Neural progenitor cell (in vitro differentiated cells): ENCODE measurements at regions not wholly inside any gene's neighbourhood (a gene's known extent, or its start where the extent isn't known, plus 50 kb on each side); places are given as distances from the start of the nearest gene placed in this dataset.

Experiments
- DNase-seq: peaks from one replicate; pipeline ENCODE4 v3.0.0-alpha.2; 2016; ENCODE audit warnings: low spot score
- H2AFZ ChIP-seq: fragments of 200-600 bp; sonication (generic); replicated peaks from 2 replicates; pipeline ENCODE4 v1.6.1; 2016; ENCODE audit warnings: antibody characterized with exemption
- H3F3A ChIP-seq: fragments of 200-600 bp; sonication (generic); 2 replicates; pipeline ENCODE4 v1.6.1; 2016; ENCODE audit warnings: antibody characterized with exemption, low read depth
- H3K27ac ChIP-seq: fragments of 200-600 bp; sonication (generic); 2 replicates; pipeline ENCODE4 v1.5.1; 2016; ENCODE audit warnings: mild to moderate bottlenecking
- H3K27me3 ChIP-seq: fragments of 200-600 bp; sonication (generic); 2 replicates; pipeline ENCODE4 v1.6.1; 2016; ENCODE audit warnings: mild to moderate bottlenecking, moderate library complexity
- H3K36me3 ChIP-seq: fragments of 200-600 bp; sonication (generic); 2 replicates; pipeline ENCODE4 v1.5.1; 2016
- H3K4me1 ChIP-seq: fragments of 200-600 bp; sonication (generic); 2 replicates; pipeline ENCODE4 v1.6.1; 2016; ENCODE audit warnings: mixed run types
- H3K4me2 ChIP-seq: fragments of 200-600 bp; sonication (generic); 2 replicates; pipeline ENCODE4 v1.6.1; 2016
- H3K4me3 ChIP-seq: fragments of 200-600 bp; sonication (generic); 2 replicates; pipeline ENCODE4 v1.5.1; 2016
- H3K79me2 ChIP-seq: fragments of 200-600 bp; sonication (generic); 2 replicates; pipeline ENCODE4 v1.6.1; 2016; ENCODE audit warnings: low read depth
- H3K9ac ChIP-seq: fragments of 200-600 bp; sonication (generic); 2 replicates; pipeline ENCODE4 v1.6.1; 2016
- H3K9me3 ChIP-seq: fragments of 200-600 bp; sonication (generic); 2 replicates; pipeline ENCODE4 v1.5.1; 2016; ENCODE audit warnings: low read depth
- H4K20me1 ChIP-seq: fragments of 200-600 bp; sonication (generic); 2 replicates; pipeline ENCODE4 v1.6.1; 2016; ENCODE audit warnings: low read depth
- H3K27ac Mint-ChIP-seq: 3 replicates; pipeline ENCODE4 v1.8.0; 2021; ENCODE audit warnings: mixed read lengths
- H3K27me3 Mint-ChIP-seq: 2 replicates; pipeline ENCODE4 v1.8.0; 2022; ENCODE audit warnings: low read depth, mild to moderate bottlenecking, inconsistent platforms, moderate library complexity, mixed read lengths; ENCODE audit not compliant: insufficient read depth
- H3K36me3 Mint-ChIP-seq: 3 replicates; pipeline ENCODE4 v1.8.0; 2021; ENCODE audit warnings: mixed read lengths
- H3K4me1 Mint-ChIP-seq: 3 replicates; pipeline ENCODE4 v1.8.0; 2021; ENCODE audit warnings: mixed read lengths
- H3K4me3 Mint-ChIP-seq: 3 replicates; pipeline ENCODE4 v1.8.0; 2021; ENCODE audit warnings: mild to moderate bottlenecking, moderate library complexity, mixed read lengths
- H3K9me3 Mint-ChIP-seq: 3 replicates; pipeline ENCODE4 v1.8.0; 2020; ENCODE audit warnings: mixed read lengths
- EZH2 ChIP-seq: fragments of 200-600 bp; sonication (generic); IDR thresholded peaks from 2 replicates; pipeline ENCODE4 v1.6.1; 2017; ENCODE audit warnings: antibody characterized with exemption, mild to moderate bottlenecking, moderate library complexity
- EZH2phosphoT487 ChIP-seq: fragments of 200-600 bp; sonication (generic); IDR thresholded peaks from 2 replicates; pipeline ENCODE4 v1.6.1; 2017; ENCODE audit warnings: antibody characterized with exemption
- TF ChIP-seq, protein P1 (sequence below): fragments of 200-600 bp; sonication (generic); IDR thresholded peaks from 2 replicates; pipeline ENCODE4 v1.5.1; 2017; ENCODE audit warnings: antibody characterized with exemption, mild to moderate bottlenecking

DNA sequence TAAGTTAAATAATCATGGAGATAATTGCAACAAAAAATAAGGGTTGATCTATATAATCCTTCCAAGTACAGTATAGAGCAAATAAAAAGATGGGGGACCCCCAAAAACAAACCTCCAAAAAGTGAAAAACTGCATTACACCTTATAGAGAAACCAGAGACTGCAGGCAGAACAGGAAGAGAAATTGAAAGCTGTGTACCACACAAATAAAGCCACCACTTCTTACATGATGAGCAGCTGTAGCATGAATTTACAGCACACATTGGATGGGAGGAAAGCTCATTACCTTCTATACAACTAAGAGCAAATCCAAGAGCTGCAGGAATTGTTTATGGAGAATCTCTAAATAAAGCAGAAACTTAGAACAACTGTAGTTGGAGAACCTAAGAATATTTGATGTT lies 152.4 kb upstream of the PDE5A start:
- Histone ChIP-seq H3K4me3 (no peak overlapping the region), H3K27ac (no peak overlapping the region), H4K20me1 (no peaks in the 10 kb centered on the region), H3K9ac (no peak overlapping the region), H3K4me1 (no peaks in the 10 kb centered on the region), H3K4me2 (no peak overlapping the region), H3K9me3 (no peaks in the 10 kb centered on the region), H3K79me2 (no peaks in the 10 kb centered on the region), H2AFZ (no peak overlapping the region), H3F3A (no peaks in the 10 kb centered on the region), H3K36me3 (no peaks in the 10 kb centered on the region), H3K27me3 (no peaks in the 10 kb centered on the region)
- H3K9me3 Mint-ChIP-seq = peaks cover 13% of the 10 kb centered on the region
- H3K4me1 Mint-ChIP-seq = no peaks in the 10 kb centered on the region
- no peak overlapping the region for H3K27ac Mint-ChIP-seq
- no peak overlapping the region for H3K4me3 Mint-ChIP-seq
- TF ChIP-seq EZH2 (no peak), EZH2phosphoT487 (no peak)
- TF ChIP-seq, protein P1, sequence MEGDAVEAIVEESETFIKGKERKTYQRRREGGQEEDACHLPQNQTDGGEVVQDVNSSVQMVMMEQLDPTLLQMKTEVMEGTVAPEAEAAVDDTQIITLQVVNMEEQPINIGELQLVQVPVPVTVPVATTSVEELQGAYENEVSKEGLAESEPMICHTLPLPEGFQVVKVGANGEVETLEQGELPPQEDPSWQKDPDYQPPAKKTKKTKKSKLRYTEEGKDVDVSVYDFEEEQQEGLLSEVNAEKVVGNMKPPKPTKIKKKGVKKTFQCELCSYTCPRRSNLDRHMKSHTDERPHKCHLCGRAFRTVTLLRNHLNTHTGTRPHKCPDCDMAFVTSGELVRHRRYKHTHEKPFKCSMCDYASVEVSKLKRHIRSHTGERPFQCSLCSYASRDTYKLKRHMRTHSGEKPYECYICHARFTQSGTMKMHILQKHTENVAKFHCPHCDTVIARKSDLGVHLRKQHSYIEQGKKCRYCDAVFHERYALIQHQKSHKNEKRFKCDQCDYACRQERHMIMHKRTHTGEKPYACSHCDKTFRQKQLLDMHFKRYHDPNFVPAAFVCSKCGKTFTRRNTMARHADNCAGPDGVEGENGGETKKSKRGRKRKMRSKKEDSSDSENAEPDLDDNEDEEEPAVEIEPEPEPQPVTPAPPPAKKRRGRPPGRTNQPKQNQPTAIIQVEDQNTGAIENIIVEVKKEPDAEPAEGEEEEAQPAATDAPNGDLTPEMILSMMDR = no peak
- DNase-seq = no peak
- H3K36me3 Mint-ChIP-seq = peaks cover 3% of the 10 kb centered on the region
- no peaks in the 10 kb centered on the region for H3K27me3 Mint-ChIP-seq

DNA sequence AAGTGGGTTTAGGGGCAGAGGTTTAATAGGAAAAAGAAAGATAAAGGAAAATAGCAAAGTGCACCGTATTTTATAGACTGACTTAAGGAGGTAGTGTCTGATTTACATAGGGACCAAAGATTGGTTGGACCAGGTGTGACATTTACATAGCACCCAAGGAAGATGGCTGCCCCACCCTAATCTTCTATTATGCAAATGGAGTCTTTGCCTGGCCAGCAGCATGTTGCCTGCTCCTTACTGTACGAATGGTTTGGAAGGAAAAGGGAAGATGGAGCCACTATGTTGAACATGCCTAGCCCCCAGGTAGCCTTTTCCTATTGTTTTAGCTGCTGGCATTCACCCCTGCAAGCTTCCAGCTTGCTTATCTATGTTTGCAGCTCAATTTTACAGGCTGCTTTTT lies 146.2 kb upstream of the PDE5A start:
- Mint-ChIP-seq H3K27ac (no peak overlapping the region), H3K4me3 (no peak overlapping the region), H3K36me3 (no peaks in the 10 kb centered on the region), H3K4me1 (no peaks in the 10 kb centered on the region), H3K9me3 (no peaks in the 10 kb centered on the region), H3K27me3 (peaks cover 1% of the 10 kb centered on the region)
- no peaks in the 10 kb centered on the region for H3K36me3 ChIP-seq
- H4K20me1 ChIP-seq = no peaks in the 10 kb centered on the region
- H3K79me2 ChIP-seq = no peaks in the 10 kb centered on the region
- H3K4me1 ChIP-seq = no peaks in the 10 kb centered on the region
- no peak overlapping the region for H3K27ac ChIP-seq
- H3K27me3 ChIP-seq = no peaks in the 10 kb centered on the region
- TF ChIP-seq EZH2phosphoT487 = no peak
- TF ChIP-seq, protein P1 = no peak
- TF ChIP-seq EZH2 = no peak
- no peak overlapping the region for H3K9ac ChIP-seq
- no peak overlapping the region for H3K4me2 ChIP-seq
- H3F3A ChIP-seq = no peaks in the 10 kb centered on the region
- no peak for DNase-seq
- H3K4me3 ChIP-seq = no peak overlapping the region
- H3K9me3 ChIP-seq = no peaks in the 10 kb centered on the region
- H2AFZ ChIP-seq = no peak overlapping the region

DNA sequence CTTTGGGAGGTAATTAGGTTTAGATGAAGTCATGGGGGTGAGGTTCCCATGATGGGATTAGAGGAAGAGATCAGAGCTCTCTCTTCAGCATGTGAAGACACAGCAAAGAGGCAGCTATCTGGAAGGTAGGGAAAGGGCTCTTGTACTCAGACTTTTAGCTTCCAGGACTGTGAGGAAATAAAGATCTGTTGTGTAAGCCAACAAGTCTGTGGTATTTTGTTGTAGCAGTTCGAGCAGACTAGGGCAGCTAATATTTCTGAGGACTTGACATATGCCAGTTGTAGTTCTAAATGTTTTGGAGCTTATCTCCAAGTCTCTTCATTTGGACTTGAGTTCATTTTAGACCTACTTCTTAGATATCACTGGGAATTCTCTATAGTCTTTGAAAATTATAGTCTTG lies 137.3 kb upstream of the PDE5A start:
- Mint-ChIP-seq H3K36me3 (no peaks in the 10 kb centered on the region), H3K9me3 (peaks cover 3% of the 10 kb centered on the region), H3K4me1 (no peaks in the 10 kb centered on the region), H3K27me3 (peaks cover 2% of the 10 kb centered on the region), H3K4me3 (no peak overlapping the region), H3K27ac (no peak overlapping the region)
- Histone ChIP-seq H2AFZ (no peak overlapping the region), H3F3A (no peaks in the 10 kb centered on the region), H3K4me3 (no peak overlapping the region), H3K9ac (no peak overlapping the region), H3K4me1 (no peaks in the 10 kb centered on the region), H3K27ac (no peak overlapping the region), H3K79me2 (no peaks in the 10 kb centered on the region), H3K9me3 (no peaks in the 10 kb centered on the region), H3K27me3 (no peaks in the 10 kb centered on the region), H4K20me1 (no peaks in the 10 kb centered on the region), H3K4me2 (no peak overlapping the region), H3K36me3 (no peaks in the 10 kb centered on the region)
- TF ChIP-seq, protein P1 = no peak
- TF ChIP-seq EZH2phosphoT487 (no peak), EZH2 (no peak)
- DNase-seq = no peak

DNA sequence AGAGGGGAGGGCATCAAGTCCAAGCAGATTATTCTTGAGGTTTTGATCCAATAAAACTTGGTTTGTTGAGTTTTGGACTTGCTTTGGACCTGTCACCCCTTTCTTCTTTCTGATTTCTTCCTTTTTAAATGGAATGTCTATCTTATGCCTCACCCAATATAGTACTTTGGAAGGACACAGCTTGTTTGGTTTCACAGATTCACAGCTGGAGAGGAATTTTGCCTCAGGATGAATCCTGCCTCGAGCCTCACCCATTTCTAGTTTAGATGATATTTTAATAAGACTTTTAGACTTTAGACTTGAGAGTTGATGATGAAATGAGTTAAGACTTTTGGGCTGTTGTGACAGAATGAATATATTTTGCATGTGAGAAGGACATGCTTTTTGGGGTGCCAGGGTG lies 136.9 kb upstream of the PDE5A start:
- H3K9me3 Mint-ChIP-seq = peaks cover 3% of the 10 kb centered on the region
- Histone ChIP-seq H2AFZ (no peak overlapping the region), H3F3A (no peaks in the 10 kb centered on the region), H3K9me3 (no peaks in the 10 kb centered on the region), H3K36me3 (no peaks in the 10 kb centered on the region), H4K20me1 (no peaks in the 10 kb centered on the region), H3K4me3 (no peak overlapping the region), H3K4me1 (no peaks in the 10 kb centered on the region), H3K27me3 (no peaks in the 10 kb centered on the region), H3K9ac (no peak overlapping the region), H3K4me2 (no peak overlapping the region), H3K79me2 (no peaks in the 10 kb centered on the region), H3K27ac (no peak overlapping the region)
- H3K27me3 Mint-ChIP-seq = peaks cover 2% of the 10 kb centered on the region
- H3K4me3 Mint-ChIP-seq = no peak overlapping the region
- no peak for DNase-seq
- H3K36me3 Mint-ChIP-seq = no peaks in the 10 kb centered on the region
- H3K27ac Mint-ChIP-seq = no peak overlapping the region
- TF ChIP-seq EZH2phosphoT487 (no peak), EZH2 (no peak)
- TF ChIP-seq, protein P1 = no peak
- H3K4me1 Mint-ChIP-seq = no peaks in the 10 kb centered on the region
